Spleen (tissue), 11 donors: ENCODE measurements at regions not wholly inside any gene's neighbourhood (a gene's known extent, or its start where the extent isn't known, plus 50 kb on each side); places are given as distances from the start of the nearest gene placed in this dataset.

Source experiments
- DNase-seq: peaks from one replicate; pipeline ENCODE4 v3.0.0-alpha.2; 2020
- H3K27ac ChIP-seq, 8 donors: fragments of 200-600 bp; sonication (generic) in 7 of 8; 1 replicate in 4 of 8; 2 replicates in 4 of 8; pipeline versions ENCODE4 v1.5.0 to v1.8.0; 2016 to 2021; ENCODE audit warnings: inconsistent platforms in 4 of 8, mild to moderate bottlenecking in 4 of 8, moderate library complexity in 1 of 8
- H3K27me3 ChIP-seq, 7 donors: fragments of 200-600 bp; sonication (generic) in 6 of 7; replicated peaks in 1 of 7; 1 replicate in 4 of 7; 2 replicates in 3 of 7; pipeline versions ENCODE4 v1.5.0 to v1.8.0; 2016 to 2021; ENCODE audit warnings: inconsistent platforms in 3 of 7, mild to moderate bottlenecking in 1 of 7
- H3K36me3 ChIP-seq, 6 donors: fragments of 200-600 bp; sonication (generic) in 5 of 6; 1 replicate in 4 of 6; 2 replicates in 2 of 6; pipeline versions ENCODE4 v1.5.0 to v1.8.0; 2016 to 2021; ENCODE audit warnings: inconsistent platforms in 2 of 6
- H3K4me1 ChIP-seq, 6 donors: fragments of 200-600 bp; sonication (generic) in 5 of 6; 1 replicate in 3 of 6; 2 replicates in 3 of 6; pipeline versions ENCODE4 v1.5.0 to v1.8.0; 2016 to 2021; ENCODE audit warnings: inconsistent platforms in 3 of 6
- H3K4me3 ChIP-seq, 8 donors: fragments of 200-600 bp; sonication (generic) in 7 of 8; 1 replicate in 4 of 8; 2 replicates in 4 of 8; pipeline versions ENCODE4 v1.5.0 to v1.8.0; 2016 to 2021; ENCODE audit warnings: inconsistent platforms in 4 of 8, mild to moderate bottlenecking in 4 of 8, moderate library complexity in 2 of 8
- H3K9me3 ChIP-seq, 8 donors: fragments of 200-600 bp; sonication (generic) in 7 of 8; 1 replicate in 4 of 8; 2 replicates in 4 of 8; pipeline versions ENCODE4 v1.5.0 to v1.8.0; 2016 to 2021; ENCODE audit warnings: inconsistent platforms in 4 of 8
- CTCF ChIP-seq, 11 experiments: fragments of 200-600 bp in 7 of 11; fragments of 450-650 bp in 4 of 11; sonication (generic) in 4 of 11; IDR thresholded peaks in 8 of 11; conservative IDR thresholded peaks in 3 of 11; 1 replicate in 7 of 11; 2 replicates in 4 of 11; pipeline versions ENCODE4 v1.4.0 to v1.8.0; 2016 to 2021; ENCODE audit warnings: antibody characterized with exemption in 11 of 11, inconsistent platforms in 4 of 11, mild to moderate bottlenecking in 1 of 11
- POLR2A ChIP-seq, 3 donors: fragments of 450-650 bp; IDR thresholded peaks; one replicate each; pipeline ENCODE4 v1.5.1; 2017; ENCODE audit warnings: antibody characterized with exemption in 3 of 3, mild to moderate bottlenecking in 1 of 3
- POLR2AphosphoS5 ChIP-seq, 3 donors: sonication (generic); formaldehyde crosslinking; IDR thresholded peaks; one replicate each; pipeline ENCODE4 v1.5.1; 2017; ENCODE audit warnings: antibody characterized with exemption in 3 of 3
- WGBS, 5 donors: extraction: QIAGEN DNeasy Blood & Tissue Kit in 3 of 5; methylation state at CpG; one replicate each; pipeline versions ENCODE4 v1.1.5 to v1.1.7; 2013 to 2018; 5-methylcytosine and 5-hydroxymethylcytosine counted together
- intact Hi-C: fragments of 100-400 bp; cut with DNase I; formaldehyde crosslinking; loops from one replicate; pipeline ENCODE4 v1.15.0; 2023; ENCODE audit warnings: low total_unique reads
- donor health status: healthy with polysubstance abuse.
- donor health status: DM: no; HTN: no; CAD: no; lungs with moderate emphysema.
- donor health status: DM: no; HTN: no; CAD: no.
- donor health status: Bipolar disorder and iron deficiency.
- donor health status: healthy.
- donor health status: DM: no; HTN: no; CAD: no.
- donor health status: DM: yes; HTN: yes; CAD: no.

DNA sequence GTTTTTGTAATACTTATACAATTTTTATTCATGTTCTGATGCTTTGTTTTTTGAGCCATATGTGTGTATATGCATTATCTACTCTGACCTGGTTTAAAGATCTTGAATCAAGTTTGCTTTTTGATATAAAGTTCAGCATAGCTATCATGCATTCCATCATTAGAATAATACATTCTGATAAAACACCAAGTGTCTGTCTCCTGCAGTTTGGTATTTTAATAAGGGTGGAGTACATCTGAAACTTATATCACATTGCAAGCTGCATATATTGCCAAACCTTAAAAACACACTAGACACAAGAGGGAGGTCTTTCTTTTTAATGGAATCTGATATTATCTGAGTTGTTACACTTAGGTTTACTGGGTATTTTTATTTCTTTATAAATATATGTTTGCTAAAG lies 102.8 kb upstream of the ADAMTSL1 start:
- DNase-seq: no peak
- intact Hi-C loops: no loop called here
- no peak for TF ChIP-seq POLR2A (IDR thresholded peaks at IDR 0.05)
- TF ChIP-seq CTCF (IDR thresholded peaks at IDR 0.05 in 8 of 11, conservative IDR thresholded peaks at IDR 0.05 in 3 of 11): no peak
- no peak for TF ChIP-seq POLR2AphosphoS5 (IDR thresholded peaks at IDR 0.05)
- Histone ChIP-seq H3K27me3 (no peaks in the 10 kb centered on the region), H3K4me1 (no peaks in the 10 kb centered on the region), H3K27ac (no peak overlapping the region), H3K36me3 (no peaks in the 10 kb centered on the region), H3K4me3 (no peak overlapping the region), H3K9me3 (peaks cover 0 to 6% (median 0%) of the 10 kb centered on the region in 8 donors)

DNA sequence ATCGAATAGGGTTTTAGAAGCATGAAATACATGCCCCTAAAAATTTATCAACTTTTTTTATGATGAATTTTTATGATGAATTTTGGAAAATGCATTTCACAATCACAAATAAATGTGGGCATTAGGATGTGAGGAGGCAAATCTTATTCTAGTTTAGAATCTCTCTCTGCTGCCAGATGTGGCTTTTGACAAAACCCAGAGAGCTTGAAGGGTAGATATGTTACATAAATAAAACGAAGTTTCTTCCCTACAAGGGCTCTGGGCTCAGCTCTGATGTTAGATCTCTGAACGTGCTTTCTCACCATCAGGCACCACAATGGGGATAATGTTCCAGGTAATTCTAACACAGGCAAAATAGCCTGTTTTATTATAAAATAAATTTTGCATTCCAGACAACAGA lies 102.3 kb upstream of the ADAMTSL1 start:
- Histone ChIP-seq H3K4me3 (no peak overlapping the region), H3K27me3 (no peaks in the 10 kb centered on the region), H3K4me1 (no peaks in the 10 kb centered on the region), H3K27ac (no peak overlapping the region), H3K9me3 (peaks cover 0 to 6% (median 0%) of the 10 kb centered on the region in 8 donors), H3K36me3 (no peaks in the 10 kb centered on the region)
- TF ChIP-seq POLR2AphosphoS5 (IDR thresholded peaks at IDR 0.05): no peak
- TF ChIP-seq CTCF (IDR thresholded peaks at IDR 0.05 in 8 of 11, conservative IDR thresholded peaks at IDR 0.05 in 3 of 11): no peak
- no peak for TF ChIP-seq POLR2A (IDR thresholded peaks at IDR 0.05)
- DNase-seq: no peak
- 60 to 73% (median 66%) methylated on average over 3 of the region's 3 CpGs for WGBS, 5 donors
- intact Hi-C loops: no loop called here

- Histone ChIP-seq H3K27ac (no peak overlapping the region), H3K4me3 (no peak overlapping the region), H3K9me3 (peaks cover 0 to 6% (median 0%) of the 10 kb centered on the region in 8 donors), H3K36me3 (no peaks in the 10 kb centered on the region), H3K4me1 (no peaks in the 10 kb centered on the region), H3K27me3 (no peaks in the 10 kb centered on the region)
- DNase-seq: no peak
- TF ChIP-seq CTCF (IDR thresholded peaks at IDR 0.05 in 8 of 11, conservative IDR thresholded peaks at IDR 0.05 in 3 of 11): no peak
- WGBS, 5 donors: 53 to 65% (median 58%) methylated on average over 5 of the region's 5 CpGs
- intact Hi-C loops: no loop called here
These were observed 94.7 kb upstream of the ADAMTSL1 start for GRCh38 chr9:18379073-18379811.

- Histone ChIP-seq H3K36me3 (no peaks in the 10 kb centered on the region), H3K4me1 (no peaks in the 10 kb centered on the region), H3K27me3 (no peaks in the 10 kb centered on the region), H3K9me3 (no peaks in the 10 kb centered on the region), H3K4me3 (no peak overlapping the region), H3K27ac (no peak overlapping the region)
- no peak for DNase-seq
- intact Hi-C loops: no loop called here
- no peak for TF ChIP-seq POLR2A (IDR thresholded peaks at IDR 0.05)
- TF ChIP-seq POLR2AphosphoS5 (IDR thresholded peaks at IDR 0.05): no peak
- no peak for TF ChIP-seq CTCF (IDR thresholded peaks at IDR 0.05 in 8 of 11, conservative IDR thresholded peaks at IDR 0.05 in 3 of 11)
- 64 to 79% (median 78%) methylated on average over 4 of the region's 4 CpGs for WGBS, 5 donors
These were observed 91.7 kb upstream of the ADAMTSL1 start for GRCh38 chr9:18382243-18382642.
